HepG2 (cell line): ENCODE measurements at regions not wholly inside any gene's neighbourhood (a gene's known extent, or its start where the extent isn't known, plus 50 kb on each side); places are given as distances from the start of the nearest gene placed in this dataset.

ENCODE experiments used
- ATAC-seq: fragments of 200-7000 bp; cut with Tn5 transposase; 3 replicates; pipeline ENCODE4 v1.9.1; 2020; ENCODE audit warnings: mild to moderate bottlenecking, moderate library complexity
- BruUV-seq: library from RNA; stranded (reverse); fragments of 400-500 nt; replicated peaks from 2 replicates; lab custom pipeline; 2021; lab: Mats Ljungman, UMichigan
- CTCF ChIA-PET: fragments of 300-600 bp; formaldehyde crosslinking; extraction: SDS; loops from one replicate; lab custom pipeline; 2021; ENCODE audit warnings: low total read pairs, inconsistent platforms, low intra/inter-chr PET ratio; lab: Yijun Ruan, JAX
- POLR2A ChIA-PET: fragments of 350-600 bp; sonication (Branson Sonifier 250); formaldehyde crosslinking; loops from one replicate; lab custom pipeline; 2020; ENCODE audit warnings: antibody characterized with exemption, inconsistent platforms; lab: Yijun Ruan, JAX
- DNase-seq: peaks from one replicate; pipeline ENCODE4 v3.0.0-alpha.2; 2015; ENCODE audit warnings: low spot score
- FAIRE-seq: peaks from 3 replicates; lab custom pipeline; 2011; peaks lifted over from hg19 to GRCh38; lab: Jason Lieb, UNC
- H2AFZ ChIP-seq: one replicate; pipeline ENCODE4 v1.6.1; 2011; ENCODE audit warnings: low read length, inconsistent platforms
- H3K27ac ChIP-seq: fragments of 300-600 bp; 3 replicates; pipeline ENCODE4 v1.8.0; 2011; ENCODE audit warnings: mixed run types, mild to moderate bottlenecking, mixed read lengths, low read length, inconsistent platforms; ENCODE audit not compliant: insufficient read depth; ENCODE audit errors: extremely low read length
- H3K27me3 ChIP-seq, 2 experiments: fragments of 200-600 bp in 1 of 2; 2 replicates in 1 of 2; 3 replicates in 1 of 2; pipeline versions ENCODE4 v1.6.0 to v1.8.0; 2011; ENCODE audit warnings: low read length in 2 of 2, mild to moderate bottlenecking in 2 of 2, moderate library complexity in 2 of 2, inconsistent platforms in 1 of 2; ENCODE audit not compliant: insufficient read depth in 2 of 2, control insufficient read depth in 1 of 2
- H3K36me3 ChIP-seq, 2 experiments: fragments of 200-600 bp in 1 of 2; replicated peaks in 1 of 2; 2 replicates in 1 of 2; 3 replicates in 1 of 2; pipeline versions ENCODE4 v1.5.1 to v1.8.0; 2011; ENCODE audit warnings: low read length in 2 of 2, inconsistent platforms in 1 of 2; ENCODE audit not compliant: insufficient read depth in 2 of 2, control insufficient read depth in 1 of 2
- H3K4me1 ChIP-seq: 2 replicates; pipeline ENCODE4 v1.5.1; 2012; ENCODE audit warnings: low read length, inconsistent platforms; ENCODE audit not compliant: insufficient read depth
- H3K4me2 ChIP-seq: 2 replicates; pipeline ENCODE4 v1.6.0; 2011; ENCODE audit warnings: low read depth, low read length, inconsistent platforms
- H3K4me3 ChIP-seq, 3 experiments: fragments of 200-600 bp in 1 of 3; sonication (generic), shearing (Covaris generic) in 1 of 3; replicated peaks in 1 of 3; 2 replicates each; pipeline ENCODE4 v1.5.1; 2011 to 2016; ENCODE audit warnings: low read length in 3 of 3, inconsistent platforms in 2 of 3, low read depth in 2 of 3, mild to moderate bottlenecking in 2 of 3, control low read depth in 1 of 3, mixed read lengths in 1 of 3; ENCODE audit not compliant: insufficient read depth in 1 of 3
- H3K79me2 ChIP-seq: one replicate; pipeline ENCODE4 v1.6.1; 2011; ENCODE audit warnings: low read length, inconsistent platforms; ENCODE audit not compliant: insufficient read depth
- H3K9ac ChIP-seq: 2 replicates; pipeline ENCODE4 v1.6.0; 2011; ENCODE audit warnings: mild to moderate bottlenecking, low read depth, low read length, inconsistent platforms; ENCODE audit not compliant: insufficient read depth
- H3K9me3 ChIP-seq: 2 replicates; pipeline ENCODE4 v1.5.1; 2012; ENCODE audit warnings: mild to moderate bottlenecking, low read length
- H4K20me1 ChIP-seq: 2 replicates; pipeline ENCODE4 v1.6.0; 2011; ENCODE audit warnings: inconsistent platforms, mild to moderate bottlenecking, low read length, moderate library complexity; ENCODE audit not compliant: insufficient read depth
- EP300 ChIP-seq, 3 experiments: sonication (generic) in 1 of 3; formaldehyde crosslinking in 1 of 3; IDR thresholded peaks; 2 replicates each; pipeline versions ENCODE4 v1.5.1 to v1.6.1; 2011 to 2020; ENCODE audit warnings: low read depth in 2 of 3, low read length in 2 of 3, borderline replicate concordance in 1 of 3, improper control_type of control experiment in 1 of 3, mild to moderate bottlenecking in 1 of 3, missing genetic modification reagents in 1 of 3, moderate library complexity in 1 of 3
- GATA4 ChIP-seq: sonication (generic); IDR thresholded peaks from 2 replicates; pipeline ENCODE4 v1.6.1; 2016; ENCODE audit warnings: antibody characterized with exemption, low read depth, borderline replicate concordance
- HNF4A ChIP-seq: sonication (generic); formaldehyde crosslinking; IDR thresholded peaks from 2 replicates; pipeline ENCODE4 v1.4.0; 2020; ENCODE audit warnings: missing genetic modification reagents
- ISL2 ChIP-seq: sonication (generic); formaldehyde crosslinking; IDR thresholded peaks from 2 replicates; pipeline ENCODE4 v1.5.0; 2020; ENCODE audit warnings: missing genetic modification reagents
- NR2F6 ChIP-seq, 2 experiments: IDR thresholded peaks; 2 replicates each; pipeline ENCODE4 v1.6.1; 2016; ENCODE audit warnings: antibody characterized with exemption in 1 of 2, mild to moderate bottlenecking in 1 of 2
- NRL ChIP-seq: sonication (generic); formaldehyde crosslinking; IDR thresholded peaks from 2 replicates; pipeline ENCODE4 v1.5.0; 2020; ENCODE audit warnings: missing genetic modification reagents, mild to moderate bottlenecking, moderate library complexity, borderline replicate concordance
- PPARG ChIP-seq: conservative IDR thresholded peaks from 2 replicates; pipeline ENCODE4 v1.6.1; 2016; ENCODE audit warnings: missing biosample characterization, missing genetic modification reagents
- SOX5 ChIP-seq: IDR thresholded peaks from 2 replicates; pipeline ENCODE4 v1.6.1; 2016; ENCODE audit warnings: borderline replicate concordance
- SYNCRIP ChIP-seq: fragments of 200-400 bp; formaldehyde crosslinking; IDR thresholded peaks from 2 replicates; pipeline ENCODE4 v1.6.1; 2018; ENCODE audit warnings: mild to moderate bottlenecking, low read depth, low read length; ENCODE audit not compliant: insufficient read depth
- TBX2 ChIP-seq: sonication (generic); formaldehyde crosslinking; IDR thresholded peaks from 2 replicates; pipeline ENCODE4 v1.5.0; 2020; ENCODE audit warnings: missing genetic modification reagents, mild to moderate bottlenecking, borderline replicate concordance
- ZNF772 ChIP-seq: sonication (generic); formaldehyde crosslinking; IDR thresholded peaks from 2 replicates; pipeline ENCODE4 v1.5.0; 2020; ENCODE audit warnings: mild to moderate bottlenecking, missing genetic modification reagents
- ZNF850 ChIP-seq: sonication (generic); formaldehyde crosslinking; conservative IDR thresholded peaks from 2 replicates; pipeline ENCODE4 v1.9.0; 2021; ENCODE audit warnings: mild to moderate bottlenecking, missing genetic modification reagents
- WGBS: methylation state at CpG from one replicate; pipeline ENCODE4 v1.1.6; 2017; ENCODE audit warnings: low lambda C conversion rate; 5-methylcytosine and 5-hydroxymethylcytosine counted together
- in situ Hi-C: cut with HindIII; loops from 2 replicates; pipeline ENCODE4 v1.10.0; 2017; ENCODE audit warnings: low pct_unique_long_range_greater_than_20kb; ENCODE audit not compliant: extremely low pct_ligation_motif_present
- intact Hi-C: fragments of 100-400 bp; cut with micrococcal nuclease; formaldehyde crosslinking; loops from one replicate; pipeline ENCODE4 v1.10.0; 2022; ENCODE audit not compliant: unreplicated experiment
- TF ChIP-seq, protein P1 (sequence below), 2 experiments: IDR thresholded peaks; 2 replicates each; pipeline ENCODE4 v1.6.1; 2011 to 2012; ENCODE audit warnings: low read length in 2 of 2, borderline replicate concordance in 1 of 2, low read depth in 1 of 2, mild to moderate bottlenecking in 1 of 2, moderate library complexity in 1 of 2
- TF ChIP-seq, protein P2 (sequence below): IDR thresholded peaks from 2 replicates; pipeline ENCODE4 v1.6.1; 2012; ENCODE audit warnings: inconsistent platforms

DNA sequence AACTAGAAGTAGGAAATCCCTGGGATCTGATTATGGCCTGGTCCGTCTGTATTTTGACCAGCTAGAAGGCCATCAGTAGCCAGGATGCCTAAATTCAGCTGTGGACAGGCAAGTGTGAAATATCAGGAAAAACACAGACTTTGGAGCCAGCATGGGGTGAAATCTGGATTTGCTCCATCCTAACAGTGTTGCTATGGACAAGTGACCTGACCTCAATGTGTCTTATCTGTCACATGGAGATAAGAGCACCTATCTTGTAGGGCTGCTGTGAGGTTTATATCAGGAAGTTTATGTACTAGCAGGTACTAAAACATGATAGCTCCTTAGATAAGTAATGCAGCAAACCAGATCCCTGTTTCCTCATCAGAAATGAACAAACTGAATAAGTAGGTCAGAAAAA lies 460.4 kb downstream of the STK39 start:
- Histone ChIP-seq H3K4me2 (no peak overlapping the region), H3K27ac (no peak overlapping the region), H3K9ac (no peak overlapping the region), H3K27me3 (no peaks in the 10 kb centered on the region), H3K79me2 (no peaks in the 10 kb centered on the region), H3K4me1 (peaks cover 25% of the 10 kb centered on the region), H4K20me1 (no peaks in the 10 kb centered on the region), H3K4me3 (no peak overlapping the region), H3K36me3 (no peaks in the 10 kb centered on the region), H3K9me3 (no peaks in the 10 kb centered on the region)
- in situ Hi-C loops: no loop called here
- ATAC-seq (peak; percentile 62), DNase-seq (peak; percentile 35), FAIRE-seq (no peak)
- 25% methylated on average over 1 of the region's 1 CpG for WGBS
- ChIA-PET CTCF (no interaction called here), POLR2A (no interaction called here)
- no peak for TF ChIP-seq SOX5 (CRISPR knock-in tag)
- peak; percentile 63 for TF ChIP-seq NR2F6 (IDR thresholded peaks at IDR 0.05)
- no peak for TF ChIP-seq NR2F6 (CRISPR knock-in tag; IDR thresholded peaks at IDR 0.05)
- TF ChIP-seq ISL2 (CRISPR knock-in tag): peak; percentile 45; the same call in 1 of the 2 replicates
- peak; percentile 86; the same call in 1 of the 2 replicates for TF ChIP-seq GATA4
- TF ChIP-seq ZNF850 (CRISPR knock-in tag): no peak
- 0 out of 2 replicates have a peak, but pooled peaks have one; percentile 9 for TF ChIP-seq ZNF772 (CRISPR knock-in tag)
- TF ChIP-seq SYNCRIP: no peak
- TF ChIP-seq, protein P1, sequence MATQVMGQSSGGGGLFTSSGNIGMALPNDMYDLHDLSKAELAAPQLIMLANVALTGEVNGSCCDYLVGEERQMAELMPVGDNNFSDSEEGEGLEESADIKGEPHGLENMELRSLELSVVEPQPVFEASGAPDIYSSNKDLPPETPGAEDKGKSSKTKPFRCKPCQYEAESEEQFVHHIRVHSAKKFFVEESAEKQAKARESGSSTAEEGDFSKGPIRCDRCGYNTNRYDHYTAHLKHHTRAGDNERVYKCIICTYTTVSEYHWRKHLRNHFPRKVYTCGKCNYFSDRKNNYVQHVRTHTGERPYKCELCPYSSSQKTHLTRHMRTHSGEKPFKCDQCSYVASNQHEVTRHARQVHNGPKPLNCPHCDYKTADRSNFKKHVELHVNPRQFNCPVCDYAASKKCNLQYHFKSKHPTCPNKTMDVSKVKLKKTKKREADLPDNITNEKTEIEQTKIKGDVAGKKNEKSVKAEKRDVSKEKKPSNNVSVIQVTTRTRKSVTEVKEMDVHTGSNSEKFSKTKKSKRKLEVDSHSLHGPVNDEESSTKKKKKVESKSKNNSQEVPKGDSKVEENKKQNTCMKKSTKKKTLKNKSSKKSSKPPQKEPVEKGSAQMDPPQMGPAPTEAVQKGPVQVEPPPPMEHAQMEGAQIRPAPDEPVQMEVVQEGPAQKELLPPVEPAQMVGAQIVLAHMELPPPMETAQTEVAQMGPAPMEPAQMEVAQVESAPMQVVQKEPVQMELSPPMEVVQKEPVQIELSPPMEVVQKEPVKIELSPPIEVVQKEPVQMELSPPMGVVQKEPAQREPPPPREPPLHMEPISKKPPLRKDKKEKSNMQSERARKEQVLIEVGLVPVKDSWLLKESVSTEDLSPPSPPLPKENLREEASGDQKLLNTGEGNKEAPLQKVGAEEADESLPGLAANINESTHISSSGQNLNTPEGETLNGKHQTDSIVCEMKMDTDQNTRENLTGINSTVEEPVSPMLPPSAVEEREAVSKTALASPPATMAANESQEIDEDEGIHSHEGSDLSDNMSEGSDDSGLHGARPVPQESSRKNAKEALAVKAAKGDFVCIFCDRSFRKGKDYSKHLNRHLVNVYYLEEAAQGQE (IDR thresholded peaks at IDR 0.05; ENCODE audit: borderline replicate concordance in 1 of 2, low read depth in 1 of 2, low read length in 2 of 2): no peak
- peak in 1 of 2 experiments; percentile 31; a peak in 1 of 4 replicates for TF ChIP-seq EP300 (IDR thresholded peaks at IDR 0.05; ENCODE audit: low read depth in 2 of 2, low read length in 2 of 2)
- TF ChIP-seq EP300 (CRISPR knock-in tag; IDR thresholded peaks at IDR 0.05; ENCODE audit: borderline replicate concordance): no peak
- TF ChIP-seq, protein P2, sequence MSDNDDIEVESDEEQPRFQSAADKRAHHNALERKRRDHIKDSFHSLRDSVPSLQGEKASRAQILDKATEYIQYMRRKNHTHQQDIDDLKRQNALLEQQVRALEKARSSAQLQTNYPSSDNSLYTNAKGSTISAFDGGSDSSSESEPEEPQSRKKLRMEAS: 0 out of 2 replicates have a peak, but pooled peaks have one; percentile 30
- TF ChIP-seq PPARG (CRISPR knock-in tag): no peak
- peak; percentile 81 for TF ChIP-seq TBX2 (CRISPR knock-in tag)
- peak; percentile 45; the same call in 1 of the 2 replicates for TF ChIP-seq HNF4A
- no peak for TF ChIP-seq NRL (CRISPR knock-in tag)
- TF ChIP-seq, all 625 proteins: peak for 8
- BruUV-seq: no TSS peak
- no peak overlapping the region for H2AFZ ChIP-seq
- intact Hi-C loops: no loop called here
